GM19372 (cell line): ENCODE measurements at regions not wholly inside any gene's neighbourhood (a gene's known extent, or its start where the extent isn't known, plus 50 kb on each side); places are given as distances from the start of the nearest gene placed in this dataset.
"Not testable (repeated sequence)": the region's sequence is repeated elsewhere in the genome, so short reads cannot be mapped to it uniquely, and the experiment has no call there.

Experiments used
- ATAC-seq: cut with Tn5 transposase; IDR thresholded peaks from one replicate; pipeline ENCODE4 v1.9.1; 2021; ENCODE audit warnings: mild to moderate bottlenecking, low read depth, moderate library complexity; ENCODE audit not compliant: unreplicated experiment

GRCh38 chr2:87196720-87197388 lies 175.2 kb upstream of the PLGLB1 start:
- ATAC-seq = not testable (repeated sequence)

- not testable (repeated sequence) for ATAC-seq
Observed at GRCh38 chr2:87198422-87198821, 176.8 kb upstream of the PLGLB1 start.

- not testable (repeated sequence) for ATAC-seq
Observed at GRCh38 chr2:87199228-87199627, 177.6 kb upstream of the PLGLB1 start.

- ATAC-seq = not testable (repeated sequence)
Observed at GRCh38 chr2:87204569-87205147, 183.0 kb upstream of the PLGLB1 start.

- ATAC-seq = not testable (repeated sequence)
Observed at GRCh38 chr2:87212938-87213337, 191.3 kb upstream of the PLGLB1 start.

GRCh38 chr2:87217005-87217404 lies 195.4 kb upstream of the PLGLB1 start:
- not testable (repeated sequence) for ATAC-seq

- ATAC-seq = peak; percentile 70
Observed at GRCh38 chr2:87217741-87218410, 196.2 kb upstream of the PLGLB1 start.

- ATAC-seq = not testable (repeated sequence)
Observed at GRCh38 chr2:87220651-87221050, 199.0 kb upstream of the PLGLB1 start.

- not testable (repeated sequence) for ATAC-seq
Observed at GRCh38 chr2:87222131-87222530, 200.5 kb upstream of the PLGLB1 start.

GRCh38 chr2:87223873-87224272 lies 202.2 kb upstream of the PLGLB1 start:
- not testable (repeated sequence) for ATAC-seq

- ATAC-seq = peak; percentile 59
Observed at GRCh38 chr2:87229091-87229689, 207.5 kb upstream of the PLGLB1 start.

- ATAC-seq = not testable (repeated sequence)
Observed at GRCh38 chr2:87229964-87230363, 208.3 kb upstream of the PLGLB1 start.

GRCh38 chr2:87235333-87235981 lies 213.8 kb upstream of the PLGLB1 start:
- ATAC-seq = not testable (repeated sequence)

- ATAC-seq = not testable (repeated sequence)
Observed at GRCh38 chr2:87237570-87238336, 216.1 kb upstream of the PLGLB1 start.

GRCh38 chr2:87239558-87240215 lies 218.0 kb upstream of the PLGLB1 start:
- not testable (repeated sequence) for ATAC-seq

- ATAC-seq = not testable (repeated sequence)
Observed at GRCh38 chr2:87246066-87246717, 224.5 kb upstream of the PLGLB1 start.

GRCh38 chr2:87252046-87252445 lies 230.4 kb upstream of the PLGLB1 start:
- not testable (repeated sequence) for ATAC-seq

GRCh38 chr2:87254562-87254961 lies 232.9 kb upstream of the PLGLB1 start:
- ATAC-seq = not testable (repeated sequence)

- not testable (repeated sequence) for ATAC-seq
Observed at GRCh38 chr2:87255410-87255809, 233.8 kb upstream of the PLGLB1 start.
